Vagina (tissue), 2 donors: ENCODE measurements at regions not wholly inside any gene's neighbourhood (a gene's known extent, or its start where the extent isn't known, plus 50 kb on each side); places are given as distances from the start of the nearest gene placed in this dataset.
A peak's percentile ranks its signal among the peaks of the same experiment; 100 is the strongest.

Source experiments
- DNase-seq, 2 donors: peaks; one replicate each; pipeline ENCODE4 v3.0.0-alpha.2; 2017; ENCODE audit errors: extremely low spot score in 2 of 2
- H3K27ac ChIP-seq: fragments of 200-600 bp; sonication (generic); one replicate; pipeline ENCODE4 v1.5.1; 2019
- H3K27me3 ChIP-seq: fragments of 200-600 bp; sonication (generic); one replicate; pipeline ENCODE4 v1.5.1; 2019
- H3K36me3 ChIP-seq, 2 donors: fragments of 200-600 bp; sonication (generic); one replicate each; pipeline ENCODE4 v1.5.1; 2017 to 2019
- H3K4me1 ChIP-seq: fragments of 200-600 bp; sonication (generic); one replicate; pipeline ENCODE4 v1.5.1; 2019
- H3K4me3 ChIP-seq, 2 donors: fragments of 200-600 bp; sonication (generic); 1 replicate in 1 of 2; 2 replicates in 1 of 2; pipeline ENCODE4 v1.5.1; 2016 to 2019
- H3K9me3 ChIP-seq: fragments of 200-600 bp; sonication (generic); one replicate; pipeline ENCODE4 v1.5.1; 2019
- CTCF ChIP-seq, 3 experiments: fragments of 450-650 bp in 2 of 3; fragments of 200-600 bp in 1 of 3; sonication (generic) in 1 of 3; IDR thresholded peaks; one replicate each; pipeline ENCODE4 v1.5.1; 2017 to 2019; ENCODE audit warnings: antibody characterized with exemption in 3 of 3, mild to moderate bottlenecking in 2 of 3, moderate library complexity in 2 of 3
- POLR2A ChIP-seq, 2 donors: fragments of 450-650 bp; IDR thresholded peaks; one replicate each; pipeline ENCODE4 v1.6.1; 2017; ENCODE audit warnings: antibody characterized with exemption in 2 of 2, mild to moderate bottlenecking in 2 of 2, moderate library complexity in 2 of 2
- POLR2AphosphoS5 ChIP-seq, 2 donors: sonication (generic); formaldehyde crosslinking; IDR thresholded peaks; one replicate each; pipeline ENCODE4 v1.9.0; 2017; ENCODE audit warnings: antibody characterized with exemption in 2 of 2, mild to moderate bottlenecking in 2 of 2, low read depth in 1 of 2; ENCODE audit not compliant: insufficient read depth in 1 of 2
- intact Hi-C: fragments of 100-400 bp; cut with DNase I; formaldehyde crosslinking; loops from one replicate; pipeline ENCODE4 v1.15.1; 2023

- intact Hi-C loops = no loop called here
- Histone ChIP-seq H3K4me1 (peaks cover 13% of the 10 kb centered on the region), H3K36me3 (no peaks in the 10 kb centered on the region), H3K4me3 (no peak overlapping the region), H3K9me3 (no peaks in the 10 kb centered on the region), H3K27me3 (no peaks in the 10 kb centered on the region), H3K27ac (no peak overlapping the region)
- no peak for DNase-seq
- no peak for TF ChIP-seq POLR2AphosphoS5 (IDR thresholded peaks at IDR 0.05; ENCODE audit: insufficient read depth in 1 of 2, low read depth in 1 of 2)
- TF ChIP-seq CTCF (IDR thresholded peaks at IDR 0.05) = no peak
- TF ChIP-seq POLR2A (IDR thresholded peaks at IDR 0.05) = no peak
Measured at GRCh38 chr2:71829008-71829407, 318.7 kb downstream of the CYP26B1 start.

GRCh38 chr2:71827973-71828372, 319.7 kb downstream of the CYP26B1 start:
- Histone ChIP-seq H3K4me3 (no peak overlapping the region), H3K9me3 (no peaks in the 10 kb centered on the region), H3K4me1 (peaks cover 13% of the 10 kb centered on the region), H3K27me3 (no peaks in the 10 kb centered on the region), H3K36me3 (no peaks in the 10 kb centered on the region), H3K27ac (no peak overlapping the region)
- peak in 1 of 2 donors; percentile 80 for DNase-seq
- TF ChIP-seq POLR2A (IDR thresholded peaks at IDR 0.05) = no peak
- no peak for TF ChIP-seq POLR2AphosphoS5 (IDR thresholded peaks at IDR 0.05; ENCODE audit: insufficient read depth in 1 of 2, low read depth in 1 of 2)
- no peak for TF ChIP-seq CTCF (IDR thresholded peaks at IDR 0.05)
- intact Hi-C loops = no loop called here

- peaks cover 13% of the 10 kb centered on the region for H3K4me1 ChIP-seq
- no peak overlapping the region for H3K4me3 ChIP-seq
- no peaks in the 10 kb centered on the region for H3K27me3 ChIP-seq
- H3K27ac ChIP-seq = no peak overlapping the region
- TF ChIP-seq POLR2A (IDR thresholded peaks at IDR 0.05) = no peak
- H3K36me3 ChIP-seq = no peaks in the 10 kb centered on the region
- DNase-seq = peak; percentile 56 to 84
- no peaks in the 10 kb centered on the region for H3K9me3 ChIP-seq
- intact Hi-C loops = no loop called here
Measured at GRCh38 chr2:71827524-71827901, 320.1 kb downstream of the CYP26B1 start.

GRCh38 chr2:71826826-71827523, 320.7 kb downstream of the CYP26B1 start:
- H3K4me3 ChIP-seq = no peak overlapping the region
- no peak for TF ChIP-seq CTCF (IDR thresholded peaks at IDR 0.05)
- TF ChIP-seq POLR2AphosphoS5 (IDR thresholded peaks at IDR 0.05; ENCODE audit: insufficient read depth in 1 of 2, low read depth in 1 of 2) = no peak
- intact Hi-C loops = no loop called here
- H3K27me3 ChIP-seq = no peaks in the 10 kb centered on the region
- no peak overlapping the region for H3K27ac ChIP-seq
- peak in 1 of 2 donors; percentile 62 for DNase-seq
- peaks cover 13% of the 10 kb centered on the region for H3K4me1 ChIP-seq
- no peaks in the 10 kb centered on the region for H3K36me3 ChIP-seq
- H3K9me3 ChIP-seq = no peaks in the 10 kb centered on the region

GRCh38 chr2:71826299-71826698, 321.4 kb downstream of the CYP26B1 start:
- Histone ChIP-seq H3K9me3 (no peaks in the 10 kb centered on the region), H3K36me3 (no peaks in the 10 kb centered on the region), H3K27me3 (no peaks in the 10 kb centered on the region), H3K27ac (no peak overlapping the region), H3K4me3 (no peak overlapping the region), H3K4me1 (peaks cover 11% of the 10 kb centered on the region)
- TF ChIP-seq CTCF (IDR thresholded peaks at IDR 0.05) = no peak
- TF ChIP-seq POLR2AphosphoS5 (IDR thresholded peaks at IDR 0.05; ENCODE audit: insufficient read depth in 1 of 2, low read depth in 1 of 2) = no peak
- intact Hi-C loops = no loop called here
- no peak for DNase-seq
